GM12878 (cell line): ENCODE measurements at regions not wholly inside any gene's neighbourhood (a gene's known extent, or its start where the extent isn't known, plus 50 kb on each side); places are given as distances from the start of the nearest gene placed in this dataset.

Experiments used
- BHLHE40 ChIP-seq, 2 experiments: fragments of 450-650 bp in 1 of 2; IDR thresholded peaks; 2 replicates each; pipeline ENCODE4 v1.6.1; 2011 to 2017; ENCODE audit warnings: low read depth in 2 of 2, borderline replicate concordance in 1 of 2, improper control_type of control experiment in 1 of 2, low read length in 1 of 2, mild to moderate bottlenecking in 1 of 2
- CTCF ChIP-seq, 3 experiments: IDR thresholded peaks in 2 of 3; conservative IDR thresholded peaks in 1 of 3; 2 replicates each; pipeline ENCODE4 v1.5.1; 2011; ENCODE audit warnings: low read depth in 3 of 3, low read length in 3 of 3, mild to moderate bottlenecking in 3 of 3, control low read depth in 2 of 3, moderate library complexity in 2 of 3, inconsistent platforms in 1 of 3, mixed read lengths in 1 of 3; ENCODE audit not compliant: control insufficient read depth in 2 of 3, insufficient read depth in 1 of 3; ENCODE audit errors: extremely low read depth in 1 of 3
- E2F4 ChIP-seq: IDR thresholded peaks from 2 replicates; pipeline ENCODE4 v1.6.1; 2012; ENCODE audit warnings: low read depth, low read length, improper control_type of control experiment
- KDM1A ChIP-seq: fragments of 200-600 bp; sonication (generic); IDR thresholded peaks from 2 replicates; pipeline ENCODE4 v1.6.1; 2016; ENCODE audit warnings: borderline replicate concordance
- MAX ChIP-seq: IDR thresholded peaks from 2 replicates; pipeline ENCODE4 v1.6.1; 2012; ENCODE audit warnings: low read depth, low read length, improper control_type of control experiment
- NFYA ChIP-seq: IDR thresholded peaks from 2 replicates; pipeline ENCODE4 v1.6.1; 2011; ENCODE audit warnings: low read depth, mild to moderate bottlenecking, low read length, improper control_type of control experiment, borderline replicate concordance
- NFYB ChIP-seq: IDR thresholded peaks from 2 replicates; pipeline ENCODE4 v1.6.1; 2011; ENCODE audit warnings: low read depth, mild to moderate bottlenecking, low read length, improper control_type of control experiment, moderate library complexity; ENCODE audit not compliant: insufficient read depth
- POLR2AphosphoS2 ChIP-seq: IDR thresholded peaks from 2 replicates; pipeline ENCODE4 v1.6.1; 2011; ENCODE audit warnings: low read depth, mild to moderate bottlenecking, low read length, improper control_type of control experiment, moderate library complexity
- TAF1 ChIP-seq: IDR thresholded peaks from 2 replicates; pipeline ENCODE4 v1.6.1; 2011; ENCODE audit warnings: mild to moderate bottlenecking, low read depth, low read length, borderline replicate concordance
- USF1 ChIP-seq: IDR thresholded peaks from 2 replicates; pipeline ENCODE4 v1.6.1; 2011; ENCODE audit warnings: borderline replicate concordance, low read depth, mild to moderate bottlenecking, moderate library complexity, mixed read lengths, low read length; ENCODE audit not compliant: insufficient read depth; ENCODE audit errors: extremely low read length

DNA sequence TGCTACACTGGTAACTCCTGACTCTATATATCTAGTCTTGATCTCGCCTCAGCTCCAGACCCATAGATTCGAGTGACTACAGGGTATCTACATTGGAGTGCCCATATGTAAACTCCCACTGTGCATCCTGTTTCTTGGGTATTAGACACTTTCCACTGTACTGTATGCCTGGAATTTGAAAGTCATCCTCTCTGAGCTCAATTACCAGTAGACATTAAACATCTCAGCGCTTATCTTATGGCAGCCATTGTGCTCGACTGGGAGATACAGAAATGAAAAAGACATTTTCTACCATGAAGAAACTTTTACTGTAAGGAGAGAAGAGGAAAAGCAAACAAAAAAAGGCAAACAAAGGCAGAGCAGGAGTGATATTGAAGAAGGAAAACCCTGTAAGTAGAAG lies 151.9 kb upstream of the JADE1 start:
- TF ChIP-seq BHLHE40 (IDR thresholded peaks at IDR 0.05; ENCODE audit: borderline replicate concordance in 1 of 2, low read depth in 2 of 2, low read length in 1 of 2) (no peak), USF1 (no peak), NFYB (no peak), CTCF (IDR thresholded peaks at IDR 0.05 in 2 of 3, conservative IDR thresholded peaks at IDR 0.05 in 1 of 3; ENCODE audit: control insufficient read depth in 2 of 3, extremely low read depth in 1 of 3, insufficient read depth in 1 of 3, low read depth in 3 of 3, low read length in 3 of 3) (no peak), MAX (no peak), TAF1 (no peak), E2F4 (no peak), POLR2AphosphoS2 (no peak), KDM1A (no peak), NFYA (no peak)
